Neuron (in vitro differentiated cells): ENCODE measurements at regions not wholly inside any gene's neighbourhood (a gene's known extent, or its start where the extent isn't known, plus 50 kb on each side); places are given as distances from the start of the nearest gene placed in this dataset.

Experiments
- H2AFZ ChIP-seq: one replicate; pipeline ENCODE4 v1.6.1; 2013; ENCODE audit warnings: low read depth, mild to moderate bottlenecking, inconsistent platforms, low read length, moderate library complexity
- H3K27me3 ChIP-seq: one replicate; pipeline ENCODE4 v1.6.1; 2013; ENCODE audit warnings: low read length; ENCODE audit not compliant: insufficient read depth
- H3K36me3 ChIP-seq: one replicate; pipeline ENCODE4 v1.6.1; 2013; ENCODE audit warnings: low read length; ENCODE audit not compliant: insufficient read depth
- H3K4me1 ChIP-seq: one replicate; pipeline ENCODE4 v1.6.1; 2013; ENCODE audit warnings: low read length; ENCODE audit not compliant: insufficient read depth
- H3K4me3 ChIP-seq: 2 replicates; pipeline ENCODE4 v1.5.1; 2013; ENCODE audit warnings: mild to moderate bottlenecking, low read length, moderate library complexity
- H3K9me3 ChIP-seq: one replicate; pipeline ENCODE4 v1.6.1; 2013; ENCODE audit warnings: low read length

GRCh38 chr4:35358001-35358584 is 886.2 kb downstream of the ARAP2 start:
- no peak overlapping the region for H3K4me3 ChIP-seq
- H3K36me3 ChIP-seq: no peaks in the 10 kb centered on the region
- no peaks in the 10 kb centered on the region for H3K9me3 ChIP-seq
- no peaks in the 10 kb centered on the region for H3K4me1 ChIP-seq
- no peak overlapping the region for H2AFZ ChIP-seq
- no peaks in the 10 kb centered on the region for H3K27me3 ChIP-seq

DNA sequence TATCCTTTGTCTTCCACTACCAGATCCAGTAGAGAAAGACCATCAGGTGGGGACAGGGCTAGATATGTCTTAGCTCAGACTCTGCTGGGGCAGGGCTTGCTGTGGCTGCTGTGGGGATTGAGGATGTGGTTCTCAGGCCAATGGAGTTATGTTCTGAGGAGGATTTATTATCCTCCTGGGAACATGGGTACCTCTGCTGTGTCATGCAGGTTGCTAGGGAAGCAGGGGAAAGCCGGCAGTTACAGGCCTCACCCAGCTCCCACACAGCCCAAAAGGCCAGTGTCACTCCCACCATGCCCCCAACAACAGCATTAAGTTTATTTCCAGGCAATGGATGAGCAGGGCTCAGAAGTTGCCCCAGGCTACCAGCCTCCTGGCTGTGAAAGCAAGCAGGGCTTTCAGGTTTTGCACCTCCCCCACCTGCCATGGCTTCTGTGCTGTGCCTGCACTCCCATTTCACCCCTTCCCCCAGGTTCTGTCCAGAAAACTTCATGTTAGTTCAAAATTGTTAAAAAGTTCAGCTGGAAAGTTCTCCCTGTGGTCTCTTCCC is 879.9 kb downstream of the ARAP2 start:
- no peaks in the 10 kb centered on the region for H3K27me3 ChIP-seq
- H3K4me3 ChIP-seq: no peak overlapping the region
- no peaks in the 10 kb centered on the region for H3K9me3 ChIP-seq
- H2AFZ ChIP-seq: peak overlapping the region; percentile 72
- H3K36me3 ChIP-seq: no peaks in the 10 kb centered on the region
- peaks cover 6% of the 10 kb centered on the region for H3K4me1 ChIP-seq

DNA sequence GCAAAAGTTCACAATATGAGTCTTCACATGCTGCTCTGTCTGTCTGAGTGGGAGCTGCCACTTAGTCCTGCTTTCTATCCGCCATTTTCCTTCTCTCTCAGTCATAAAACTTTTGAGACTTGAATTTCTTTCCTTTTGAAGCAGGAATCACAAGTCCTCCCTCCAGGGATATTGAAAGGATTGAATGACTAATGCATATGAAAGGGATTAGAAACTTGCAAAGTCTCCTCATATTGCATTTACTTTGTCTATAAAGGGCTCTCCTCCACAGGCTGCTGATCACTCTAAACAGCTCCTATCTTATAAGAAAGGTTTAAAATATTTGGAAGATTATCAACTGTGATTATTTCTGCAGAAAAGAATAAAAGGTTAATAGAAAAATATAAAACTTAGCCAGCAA is 879.1 kb downstream of the ARAP2 start:
- Histone ChIP-seq H3K27me3 (no peaks in the 10 kb centered on the region), H3K4me3 (no peak overlapping the region), H3K4me1 (peaks cover 6% of the 10 kb centered on the region), H2AFZ (peak overlapping the region; percentile 72), H3K9me3 (no peaks in the 10 kb centered on the region), H3K36me3 (no peaks in the 10 kb centered on the region)

- no peaks in the 10 kb centered on the region for H3K27me3 ChIP-seq
- no peaks in the 10 kb centered on the region for H3K36me3 ChIP-seq
- H2AFZ ChIP-seq: no peak overlapping the region
- no peak overlapping the region for H3K4me3 ChIP-seq
- H3K9me3 ChIP-seq: no peaks in the 10 kb centered on the region
- no peaks in the 10 kb centered on the region for H3K4me1 ChIP-seq
These were observed 844.4 kb downstream of the ARAP2 start for GRCh38 chr4:35399912-35400311.

GRCh38 chr4:35423104-35423503 is 821.2 kb downstream of the ARAP2 start:
- Histone ChIP-seq H3K4me3 (no peak overlapping the region), H3K27me3 (no peaks in the 10 kb centered on the region), H3K4me1 (no peaks in the 10 kb centered on the region), H3K9me3 (no peaks in the 10 kb centered on the region), H3K36me3 (no peaks in the 10 kb centered on the region), H2AFZ (no peak overlapping the region)

DNA sequence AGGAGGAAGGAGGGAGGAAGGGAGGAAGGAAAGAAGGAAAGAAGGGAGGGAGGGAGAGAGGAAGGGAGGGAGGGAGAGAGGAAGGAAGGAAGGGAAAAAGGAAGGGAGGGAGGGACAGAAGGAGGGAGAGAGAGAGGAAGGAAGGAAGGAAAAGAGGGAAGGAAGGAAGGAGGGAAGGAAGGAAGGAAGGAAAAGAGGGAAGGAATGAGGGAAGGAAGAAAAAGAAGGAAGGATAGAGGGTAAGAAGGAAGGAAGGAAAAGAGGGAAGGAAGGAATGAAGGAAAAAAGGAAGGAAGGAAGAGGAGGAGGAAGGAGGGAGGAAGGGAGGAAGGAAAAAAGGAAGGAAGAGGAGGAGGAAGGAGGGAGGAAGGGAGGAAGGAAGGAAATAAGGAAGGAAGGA is 796.8 kb downstream of the ARAP2 start:
- H2AFZ ChIP-seq: no peak overlapping the region
- no peaks in the 10 kb centered on the region for H3K4me1 ChIP-seq
- no peaks in the 10 kb centered on the region for H3K27me3 ChIP-seq
- no peak overlapping the region for H3K4me3 ChIP-seq
- H3K36me3 ChIP-seq: no peaks in the 10 kb centered on the region
- H3K9me3 ChIP-seq: peaks cover 7% of the 10 kb centered on the region

GRCh38 chr4:35459045-35459444 is 785.3 kb downstream of the ARAP2 start:
- no peaks in the 10 kb centered on the region for H3K9me3 ChIP-seq
- no peaks in the 10 kb centered on the region for H3K4me1 ChIP-seq
- no peak overlapping the region for H2AFZ ChIP-seq
- no peak overlapping the region for H3K4me3 ChIP-seq
- no peaks in the 10 kb centered on the region for H3K36me3 ChIP-seq
- H3K27me3 ChIP-seq: no peaks in the 10 kb centered on the region

GRCh38 chr4:35461931-35462659 is 782.2 kb downstream of the ARAP2 start:
- no peak overlapping the region for H2AFZ ChIP-seq
- no peaks in the 10 kb centered on the region for H3K27me3 ChIP-seq
- H3K4me3 ChIP-seq: no peak overlapping the region
- no peaks in the 10 kb centered on the region for H3K4me1 ChIP-seq
- H3K9me3 ChIP-seq: no peaks in the 10 kb centered on the region
- no peaks in the 10 kb centered on the region for H3K36me3 ChIP-seq

DNA sequence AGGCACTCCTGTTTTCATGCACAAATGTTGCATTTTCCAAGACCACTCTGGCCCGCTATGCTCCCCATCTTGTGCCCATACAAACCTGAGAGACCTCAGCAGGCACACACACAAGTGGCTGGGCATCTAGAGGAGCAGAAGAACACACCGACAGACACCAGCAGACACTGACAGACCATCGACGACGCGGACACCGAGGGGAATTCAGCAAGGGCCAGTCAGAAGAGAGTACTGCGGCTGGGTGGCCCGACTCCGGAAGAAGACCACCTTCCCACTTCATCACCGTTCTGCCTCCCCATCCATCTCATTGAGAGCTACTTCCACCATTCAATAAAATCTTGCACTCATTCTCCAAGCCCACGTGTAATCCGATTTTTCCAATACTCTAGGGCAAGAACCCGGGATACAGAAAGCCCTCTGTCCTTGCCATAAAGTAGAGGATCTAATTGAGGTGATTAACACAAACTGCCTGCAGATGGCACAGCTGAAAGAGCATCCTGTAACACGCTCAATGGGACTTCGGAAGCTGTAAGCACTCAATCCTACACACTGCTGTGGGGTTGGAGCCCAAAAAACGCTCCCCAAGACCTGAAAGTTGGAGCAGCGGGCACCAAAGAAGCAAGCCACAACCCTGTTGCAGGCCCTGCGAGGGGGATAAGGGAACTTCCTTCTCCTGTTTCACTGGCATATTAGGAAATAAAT is 780.9 kb downstream of the ARAP2 start:
- Histone ChIP-seq H3K27me3 (no peaks in the 10 kb centered on the region), H3K9me3 (no peaks in the 10 kb centered on the region), H3K4me1 (no peaks in the 10 kb centered on the region), H3K4me3 (no peak overlapping the region), H3K36me3 (no peaks in the 10 kb centered on the region), H2AFZ (no peak overlapping the region)

DNA sequence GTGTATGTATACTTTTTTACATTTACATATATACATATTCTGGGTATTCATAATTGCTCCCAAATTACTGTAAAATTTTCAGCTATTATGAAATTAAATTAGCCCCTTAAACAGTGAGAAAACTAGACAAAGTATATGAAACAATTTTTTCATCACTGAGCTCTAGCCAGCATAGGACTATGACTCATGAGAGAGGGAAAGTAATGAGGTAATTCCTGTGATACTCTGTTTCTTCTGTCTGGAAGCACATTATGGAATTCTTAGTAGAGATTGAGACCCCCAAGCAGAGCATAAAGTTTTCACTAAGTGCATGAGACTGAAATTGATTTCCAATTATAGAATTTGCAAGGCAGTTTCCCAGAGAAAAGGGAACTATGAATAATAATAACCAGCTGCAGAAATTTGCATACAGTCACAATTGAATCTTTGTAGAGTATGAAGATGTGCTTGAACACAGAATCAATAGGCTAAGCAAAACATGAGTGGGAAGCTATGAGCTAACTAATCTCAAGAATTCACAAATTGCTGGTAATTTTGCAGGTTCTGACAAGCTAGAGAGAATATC is 779.3 kb downstream of the ARAP2 start:
- Histone ChIP-seq H2AFZ (no peak overlapping the region), H3K4me3 (no peak overlapping the region), H3K27me3 (no peaks in the 10 kb centered on the region), H3K4me1 (no peaks in the 10 kb centered on the region), H3K36me3 (no peaks in the 10 kb centered on the region), H3K9me3 (no peaks in the 10 kb centered on the region)

DNA sequence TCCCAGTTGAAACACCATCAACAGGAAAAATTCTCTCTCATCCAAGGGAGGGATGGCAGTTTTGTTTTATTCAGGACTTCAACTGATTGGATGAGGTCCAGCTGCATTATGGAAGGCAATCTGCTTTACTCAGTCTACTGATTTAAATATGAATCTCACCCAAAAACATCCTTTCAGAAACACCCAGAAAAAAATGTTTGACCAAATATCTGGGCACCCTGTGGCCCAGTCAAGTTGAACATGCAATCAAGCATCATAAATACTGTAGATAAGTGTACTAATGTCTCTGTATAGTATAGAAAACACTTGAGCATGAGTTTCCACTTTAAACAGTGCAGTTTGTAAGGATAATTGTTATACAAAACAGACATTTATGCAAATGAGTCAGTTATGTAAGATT is 753.2 kb downstream of the ARAP2 start:
- no peaks in the 10 kb centered on the region for H3K4me1 ChIP-seq
- H3K9me3 ChIP-seq: no peaks in the 10 kb centered on the region
- no peaks in the 10 kb centered on the region for H3K27me3 ChIP-seq
- no peak overlapping the region for H3K4me3 ChIP-seq
- no peak overlapping the region for H2AFZ ChIP-seq
- no peaks in the 10 kb centered on the region for H3K36me3 ChIP-seq

- Histone ChIP-seq H3K36me3 (no peaks in the 10 kb centered on the region), H3K27me3 (no peaks in the 10 kb centered on the region), H3K9me3 (no peaks in the 10 kb centered on the region), H3K4me1 (no peaks in the 10 kb centered on the region), H3K4me3 (no peak overlapping the region), H2AFZ (no peak overlapping the region)
These were observed 750.3 kb downstream of the ARAP2 start for GRCh38 chr4:35493977-35494376.

DNA sequence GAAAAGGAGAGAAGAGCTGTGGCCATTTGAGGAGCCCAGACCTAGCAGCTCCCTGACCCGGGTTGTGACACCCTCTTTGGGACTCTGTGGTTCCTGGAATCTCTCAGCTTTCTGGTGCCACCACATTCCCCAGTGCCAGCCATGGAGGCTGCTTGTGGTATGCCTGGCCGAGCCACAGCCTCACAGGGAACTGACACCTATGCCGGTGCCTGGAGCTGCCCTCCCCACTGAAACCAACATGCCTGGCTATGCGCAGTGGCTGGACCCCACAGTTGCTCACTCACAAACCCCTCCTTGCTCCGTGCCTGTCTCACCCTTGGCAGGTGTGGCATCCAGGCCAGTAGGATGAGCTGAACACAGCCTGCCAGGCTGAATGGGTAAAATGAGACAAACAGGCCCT is 749.4 kb downstream of the ARAP2 start:
- H3K36me3 ChIP-seq: no peaks in the 10 kb centered on the region
- no peaks in the 10 kb centered on the region for H3K27me3 ChIP-seq
- no peaks in the 10 kb centered on the region for H3K9me3 ChIP-seq
- H2AFZ ChIP-seq: no peak overlapping the region
- no peaks in the 10 kb centered on the region for H3K4me1 ChIP-seq
- no peak overlapping the region for H3K4me3 ChIP-seq
